ENCODE measurements at regions not wholly inside any gene's neighbourhood (a gene's known extent, or its start where the extent isn't known, plus 50 kb on each side); places are given as distances from the start of the nearest gene placed in this dataset.

DNA sequence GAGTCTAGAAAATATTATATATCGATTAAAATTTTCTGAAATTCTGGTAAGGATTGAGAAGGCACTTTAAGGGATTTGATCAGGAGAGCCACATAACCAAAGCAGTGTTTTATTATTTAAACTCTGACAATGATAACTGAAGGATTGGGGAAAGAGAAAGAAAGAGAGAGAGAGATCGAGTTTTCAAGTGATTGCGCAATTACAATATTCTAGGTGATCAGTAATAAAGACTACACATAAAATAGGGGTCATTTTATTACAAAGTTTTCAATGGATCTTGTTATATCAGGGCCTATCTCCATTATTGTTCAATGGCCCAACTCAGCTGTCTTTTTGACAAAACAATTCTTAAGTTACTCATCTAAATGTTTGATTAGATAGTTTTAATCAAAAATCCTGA, 541.5 kb upstream of the ZWINT start:
- Histone ChIP-seq H3K36me3 (ENCODE audit: insufficient read depth, low read length) (no peaks in the 10 kb centered on the region), H4K20me1 (ENCODE audit: insufficient read depth, low read depth, low read length) (no peaks in the 10 kb centered on the region), H3K9ac (ENCODE audit: low read length) (no peak overlapping the region), H2AFZ (ENCODE audit: low read length) (no peak overlapping the region), H3K9me3 (ENCODE audit: low read length) (peaks cover 31% of the 10 kb centered on the region), H3K27ac (ENCODE audit: low read length) (no peak overlapping the region), H3K4me3 (ENCODE audit: low read length) (no peak overlapping the region), H3K4me2 (ENCODE audit: low read depth, low read length, poor library complexity, severe bottlenecking) (no peak overlapping the region), H3K27me3 (ENCODE audit: low read length) (no peaks in the 10 kb centered on the region), H3K4me1 (ENCODE audit: low read length) (no peaks in the 10 kb centered on the region), H3K9me2 (replicated peaks; ENCODE audit: insufficient read depth, low read length) (no peaks in the 10 kb centered on the region), H3K79me2 (ENCODE audit: low read length) (no peaks in the 10 kb centered on the region)
- DNase-seq: no peak

DNA sequence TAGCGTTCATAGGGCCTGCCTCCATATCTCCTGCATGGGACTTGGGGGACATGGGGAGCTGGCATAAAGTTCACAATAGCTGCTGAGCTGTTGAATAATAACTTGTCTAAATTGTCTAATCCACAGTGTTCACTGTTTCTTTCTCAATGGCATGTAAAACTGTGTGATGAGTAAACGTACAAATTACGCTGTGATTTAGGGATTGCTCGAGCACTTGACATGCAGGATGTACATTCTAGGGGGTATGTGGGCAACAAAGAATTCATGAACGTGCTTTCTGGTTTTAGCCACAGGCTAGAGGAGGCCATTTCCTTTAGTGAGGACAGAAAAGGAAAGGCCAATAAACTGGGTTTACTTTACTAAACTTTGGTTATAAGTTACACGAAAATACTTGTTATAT, 534.2 kb upstream of the ZWINT start:
- Histone ChIP-seq H3K9me2 (replicated peaks; ENCODE audit: insufficient read depth, low read length) (no peaks in the 10 kb centered on the region), H3K4me3 (ENCODE audit: low read length) (no peak overlapping the region), H3K4me1 (ENCODE audit: low read length) (no peaks in the 10 kb centered on the region), H4K20me1 (ENCODE audit: insufficient read depth, low read depth, low read length) (no peaks in the 10 kb centered on the region), H3K9me3 (ENCODE audit: low read length) (peaks cover 44% of the 10 kb centered on the region), H3K27me3 (ENCODE audit: low read length) (no peaks in the 10 kb centered on the region), H2AFZ (ENCODE audit: low read length) (no peak overlapping the region), H3K27ac (ENCODE audit: low read length) (no peak overlapping the region), H3K79me2 (ENCODE audit: low read length) (no peaks in the 10 kb centered on the region), H3K4me2 (ENCODE audit: low read depth, low read length, poor library complexity, severe bottlenecking) (no peak overlapping the region), H3K9ac (ENCODE audit: low read length) (no peak overlapping the region), H3K36me3 (ENCODE audit: insufficient read depth, low read length) (no peaks in the 10 kb centered on the region)
- no peak for DNase-seq

DNA sequence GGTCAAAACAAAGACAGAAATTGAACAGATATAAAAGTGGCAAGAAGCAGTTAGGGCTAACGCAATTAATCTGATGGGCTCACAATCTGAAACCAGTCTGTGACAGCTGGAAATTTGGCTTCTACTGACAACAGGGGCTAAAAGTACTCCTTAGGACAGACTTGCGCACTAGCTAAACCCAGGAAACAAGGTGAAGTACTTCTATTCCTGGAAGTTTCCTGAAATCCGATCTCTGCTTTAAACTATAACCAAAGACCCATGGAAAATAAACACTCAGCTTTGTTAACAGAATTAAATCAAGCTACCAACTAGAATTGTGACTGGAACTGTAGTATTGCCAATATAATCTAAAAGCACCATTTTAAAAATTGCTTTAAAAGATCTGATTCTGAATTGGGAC, 520.2 kb upstream of the ZWINT start:
- H3K27me3 ChIP-seq (ENCODE audit: low read length): no peaks in the 10 kb centered on the region
- H3K4me3 ChIP-seq (ENCODE audit: low read length): no peak overlapping the region
- H3K9ac ChIP-seq (ENCODE audit: low read length): no peak overlapping the region
- H3K4me2 ChIP-seq (ENCODE audit: low read depth, low read length, poor library complexity, severe bottlenecking): no peak overlapping the region
- H3K27ac ChIP-seq (ENCODE audit: low read length): no peak overlapping the region
- H3K9me3 ChIP-seq (ENCODE audit: low read length): peaks cover 33% of the 10 kb centered on the region
- no peak for DNase-seq
- H3K4me1 ChIP-seq (ENCODE audit: low read length): no peaks in the 10 kb centered on the region
- H3K36me3 ChIP-seq (ENCODE audit: insufficient read depth, low read length): no peaks in the 10 kb centered on the region
- H2AFZ ChIP-seq (ENCODE audit: low read length): no peak overlapping the region
- no peaks in the 10 kb centered on the region for H3K9me2 ChIP-seq (replicated peaks; ENCODE audit: insufficient read depth, low read length)
- H4K20me1 ChIP-seq (ENCODE audit: insufficient read depth, low read depth, low read length): no peaks in the 10 kb centered on the region
- no peaks in the 10 kb centered on the region for H3K79me2 ChIP-seq (ENCODE audit: low read length)

GRCh38 chr10:56880606-56881005, 519.5 kb upstream of the ZWINT start:
- Histone ChIP-seq H3K9me3 (ENCODE audit: low read length) (peaks cover 33% of the 10 kb centered on the region), H3K4me1 (ENCODE audit: low read length) (no peaks in the 10 kb centered on the region), H2AFZ (ENCODE audit: low read length) (no peak overlapping the region), H3K4me3 (ENCODE audit: low read length) (no peak overlapping the region), H3K4me2 (ENCODE audit: low read depth, low read length, poor library complexity, severe bottlenecking) (no peak overlapping the region), H3K9ac (ENCODE audit: low read length) (no peak overlapping the region), H3K9me2 (replicated peaks; ENCODE audit: insufficient read depth, low read length) (no peaks in the 10 kb centered on the region), H3K27ac (ENCODE audit: low read length) (no peak overlapping the region), H3K36me3 (ENCODE audit: insufficient read depth, low read length) (no peaks in the 10 kb centered on the region), H3K79me2 (ENCODE audit: low read length) (no peaks in the 10 kb centered on the region), H4K20me1 (ENCODE audit: insufficient read depth, low read depth, low read length) (no peaks in the 10 kb centered on the region), H3K27me3 (ENCODE audit: low read length) (no peaks in the 10 kb centered on the region)
- DNase-seq: no peak

DNA sequence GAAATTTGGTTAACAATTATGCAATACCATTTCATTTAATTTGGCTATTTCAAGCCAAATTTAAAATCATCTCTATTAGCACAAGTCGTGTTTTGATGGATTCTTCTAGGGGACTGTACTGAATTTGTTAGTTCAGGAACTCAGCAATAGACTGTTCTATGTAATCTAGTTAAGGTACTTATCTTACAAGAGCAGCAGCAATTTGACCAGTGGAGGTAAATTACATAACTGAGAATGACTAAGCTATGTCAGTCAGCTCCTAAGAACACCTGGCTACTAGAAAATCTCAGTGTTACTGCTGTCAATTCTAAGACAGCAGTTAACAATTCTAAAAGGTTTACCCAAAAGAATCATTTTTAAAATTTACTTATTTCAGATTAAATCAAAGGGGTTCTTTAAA, 513.9 kb upstream of the ZWINT start:
- Histone ChIP-seq H3K36me3 (ENCODE audit: insufficient read depth, low read length) (no peaks in the 10 kb centered on the region), H3K79me2 (ENCODE audit: low read length) (no peaks in the 10 kb centered on the region), H4K20me1 (ENCODE audit: insufficient read depth, low read depth, low read length) (no peaks in the 10 kb centered on the region), H3K4me2 (ENCODE audit: low read depth, low read length, poor library complexity, severe bottlenecking) (no peak overlapping the region), H3K27ac (ENCODE audit: low read length) (no peak overlapping the region), H2AFZ (ENCODE audit: low read length) (no peak overlapping the region), H3K4me1 (ENCODE audit: low read length) (no peaks in the 10 kb centered on the region), H3K27me3 (ENCODE audit: low read length) (no peaks in the 10 kb centered on the region), H3K9me3 (ENCODE audit: low read length) (peaks cover 28% of the 10 kb centered on the region), H3K4me3 (ENCODE audit: low read length) (no peak overlapping the region), H3K9me2 (replicated peaks; ENCODE audit: insufficient read depth, low read length) (no peaks in the 10 kb centered on the region), H3K9ac (ENCODE audit: low read length) (no peak overlapping the region)
- no peak for DNase-seq

DNA sequence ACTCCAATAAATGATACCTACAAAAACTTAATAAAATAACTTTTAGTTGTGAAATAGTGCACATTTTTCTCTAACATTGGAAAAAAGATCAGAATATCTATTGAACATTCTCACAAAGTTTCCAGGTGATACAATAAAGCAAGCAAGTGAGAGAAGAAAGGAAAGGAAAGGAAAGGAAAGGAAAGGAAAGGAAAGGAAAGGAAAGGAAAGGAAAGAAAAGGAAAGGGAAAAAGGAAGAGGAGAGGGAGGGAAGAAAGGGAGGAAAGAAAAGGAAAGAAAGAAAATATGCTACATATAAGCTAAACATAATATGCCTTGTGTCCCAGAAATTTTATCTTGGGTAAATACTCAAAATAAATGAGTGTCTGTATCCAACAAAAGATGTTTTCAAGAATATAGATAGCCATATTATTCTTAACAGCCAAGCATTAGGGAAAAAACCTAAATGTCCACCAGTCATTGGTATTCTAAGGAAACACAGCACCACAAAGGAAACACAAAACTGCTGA, 510.2 kb upstream of the ZWINT start:
- Histone ChIP-seq H3K79me2 (ENCODE audit: low read length) (no peaks in the 10 kb centered on the region), H2AFZ (ENCODE audit: low read length) (no peak overlapping the region), H3K9ac (ENCODE audit: low read length) (no peak overlapping the region), H3K4me1 (ENCODE audit: low read length) (no peaks in the 10 kb centered on the region), H3K4me3 (ENCODE audit: low read length) (no peak overlapping the region), H3K27me3 (ENCODE audit: low read length) (no peaks in the 10 kb centered on the region), H3K4me2 (ENCODE audit: low read depth, low read length, poor library complexity, severe bottlenecking) (no peak overlapping the region), H3K9me2 (replicated peaks; ENCODE audit: insufficient read depth, low read length) (no peaks in the 10 kb centered on the region), H3K27ac (ENCODE audit: low read length) (no peak overlapping the region), H3K9me3 (ENCODE audit: low read length) (peaks cover 15% of the 10 kb centered on the region), H4K20me1 (ENCODE audit: insufficient read depth, low read depth, low read length) (no peaks in the 10 kb centered on the region), H3K36me3 (ENCODE audit: insufficient read depth, low read length) (no peaks in the 10 kb centered on the region)
- DNase-seq: no peak

- no peaks in the 10 kb centered on the region for H3K4me1 ChIP-seq (ENCODE audit: low read length)
- H3K9me2 ChIP-seq (replicated peaks; ENCODE audit: insufficient read depth, low read length): no peaks in the 10 kb centered on the region
- H3K4me2 ChIP-seq (ENCODE audit: low read depth, low read length, poor library complexity, severe bottlenecking): no peak overlapping the region
- no peaks in the 10 kb centered on the region for H3K27me3 ChIP-seq (ENCODE audit: low read length)
- H3K9me3 ChIP-seq (ENCODE audit: low read length): peaks cover 25% of the 10 kb centered on the region
- no peak overlapping the region for H2AFZ ChIP-seq (ENCODE audit: low read length)
- no peak overlapping the region for H3K27ac ChIP-seq (ENCODE audit: low read length)
- no peak for DNase-seq
- H3K9ac ChIP-seq (ENCODE audit: low read length): no peak overlapping the region
- H3K36me3 ChIP-seq (ENCODE audit: insufficient read depth, low read length): no peaks in the 10 kb centered on the region
- no peak overlapping the region for H3K4me3 ChIP-seq (ENCODE audit: low read length)
- H3K79me2 ChIP-seq (ENCODE audit: low read length): no peaks in the 10 kb centered on the region
- H4K20me1 ChIP-seq (ENCODE audit: insufficient read depth, low read depth, low read length): no peaks in the 10 kb centered on the region
These were observed 506.2 kb upstream of the ZWINT start for GRCh38 chr10:56867236-56867635.

GRCh38 chr10:56856569-56856968, 495.5 kb upstream of the ZWINT start:
- no peaks in the 10 kb centered on the region for H3K79me2 ChIP-seq (ENCODE audit: low read length)
- H2AFZ ChIP-seq (ENCODE audit: low read length): no peak overlapping the region
- no peaks in the 10 kb centered on the region for H3K4me1 ChIP-seq (ENCODE audit: low read length)
- no peaks in the 10 kb centered on the region for H3K9me2 ChIP-seq (replicated peaks; ENCODE audit: insufficient read depth, low read length)
- H3K4me3 ChIP-seq (ENCODE audit: low read length): no peak overlapping the region
- no peak overlapping the region for H3K9ac ChIP-seq (ENCODE audit: low read length)
- peaks cover 28% of the 10 kb centered on the region for H3K9me3 ChIP-seq (ENCODE audit: low read length)
- no peak overlapping the region for H3K4me2 ChIP-seq (ENCODE audit: low read depth, low read length, poor library complexity, severe bottlenecking)
- no peak overlapping the region for H3K27ac ChIP-seq (ENCODE audit: low read length)
- H3K36me3 ChIP-seq (ENCODE audit: insufficient read depth, low read length): no peaks in the 10 kb centered on the region
- no peak for DNase-seq
- no peaks in the 10 kb centered on the region for H3K27me3 ChIP-seq (ENCODE audit: low read length)
- H4K20me1 ChIP-seq (ENCODE audit: insufficient read depth, low read depth, low read length): no peaks in the 10 kb centered on the region

DNA sequence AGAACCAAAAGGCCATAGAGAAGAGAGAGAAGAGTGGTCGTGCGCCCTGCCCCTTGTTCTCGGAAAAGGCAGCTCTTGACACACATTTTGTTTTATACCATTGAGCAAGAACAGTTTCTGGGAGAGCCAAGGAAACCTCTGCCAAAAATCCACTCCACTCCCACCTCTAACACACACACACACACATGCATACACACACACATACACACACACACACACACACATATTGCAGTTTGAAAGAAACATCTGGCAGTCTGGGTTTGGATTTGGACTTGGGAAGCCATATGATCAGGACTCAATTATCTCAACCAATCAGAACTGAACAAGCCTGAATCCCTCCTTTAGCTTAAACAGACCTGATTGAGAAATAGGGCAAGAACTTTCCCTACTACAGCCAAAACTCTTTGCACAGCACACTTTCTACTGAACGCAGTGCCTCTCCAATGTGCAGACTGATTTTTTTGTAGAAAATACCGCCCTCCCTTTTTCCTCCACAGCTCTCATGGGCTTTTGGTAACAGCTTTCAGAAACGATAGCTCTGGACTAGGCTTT, 484.0 kb upstream of the ZWINT start:
- no peak overlapping the region for H3K4me2 ChIP-seq (ENCODE audit: low read depth, low read length, poor library complexity, severe bottlenecking)
- H3K9me3 ChIP-seq (ENCODE audit: low read length): peaks cover 19% of the 10 kb centered on the region
- no peaks in the 10 kb centered on the region for H3K36me3 ChIP-seq (ENCODE audit: insufficient read depth, low read length)
- H3K27me3 ChIP-seq (ENCODE audit: low read length): no peaks in the 10 kb centered on the region
- no peak overlapping the region for H3K9ac ChIP-seq (ENCODE audit: low read length)
- H4K20me1 ChIP-seq (ENCODE audit: insufficient read depth, low read depth, low read length): no peaks in the 10 kb centered on the region
- H3K79me2 ChIP-seq (ENCODE audit: low read length): no peaks in the 10 kb centered on the region
- no peaks in the 10 kb centered on the region for H3K9me2 ChIP-seq (replicated peaks; ENCODE audit: insufficient read depth, low read length)
- no peak overlapping the region for H3K4me3 ChIP-seq (ENCODE audit: low read length)
- DNase-seq: no peak
- H3K4me1 ChIP-seq (ENCODE audit: low read length): no peaks in the 10 kb centered on the region
- H2AFZ ChIP-seq (ENCODE audit: low read length): no peak overlapping the region
- no peak overlapping the region for H3K27ac ChIP-seq (ENCODE audit: low read length)
